GM18951 (cell line): ENCODE measurements at regions not wholly inside any gene's neighbourhood (a gene's known extent, or its start where the extent isn't known, plus 50 kb on each side); places are given as distances from the start of the nearest gene placed in this dataset.

Experiments
- POLR2A ChIP-seq: IDR thresholded peaks from 4 replicates; pipeline ENCODE4 v1.6.1; 2011; ENCODE audit warnings: mild to moderate bottlenecking; ENCODE audit not compliant: insufficient read length, insufficient read depth; ENCODE audit errors: extremely low read depth
- in situ Hi-C: fragments of 300-500 bp; cut with MboI; formaldehyde crosslinking; loops from one replicate; pipeline ENCODE4 v1.12.0; 2022; ENCODE audit warnings: low sequenced_read_pairs, mixed read lengths, inconsistent platforms; ENCODE audit not compliant: unreplicated experiment

GRCh38 chr10:123305671-123306070 is 151.5 kb downstream of the BUB3 start:
- in situ Hi-C loops: no loop called here

GRCh38 chr10:123306290-123306689 is 152.1 kb downstream of the BUB3 start:
- in situ Hi-C loops: no loop called here
- no peak for TF ChIP-seq POLR2A

More at GRCh38 chr10:123305671-123306070, 151.5 kb downstream of the BUB3 start:
- TF ChIP-seq POLR2A: no peak

- TF ChIP-seq POLR2A: no peak
Observed at GRCh38 chr10:123309731-123310130, 155.5 kb downstream of the BUB3 start.

GRCh38 chr10:123316776-123317175 is 162.6 kb downstream of the BUB3 start:
- in situ Hi-C loops: no loop called here
- no peak for TF ChIP-seq POLR2A

More at GRCh38 chr10:123309731-123310130, 155.5 kb downstream of the BUB3 start:
- in situ Hi-C loops: no loop called here

- in situ Hi-C loops: no loop called here
- TF ChIP-seq POLR2A: no peak
Observed at GRCh38 chr10:123318516-123318915, 164.3 kb downstream of the BUB3 start.

GRCh38 chr10:123320091-123320490 is 165.9 kb downstream of the BUB3 start:
- in situ Hi-C loops: no loop called here
- TF ChIP-seq POLR2A: no peak

- TF ChIP-seq POLR2A: no peak
- in situ Hi-C loops: no loop called here
Observed at GRCh38 chr10:123323884-123324283, 169.7 kb downstream of the BUB3 start.

- in situ Hi-C loops: no loop called here
- no peak for TF ChIP-seq POLR2A
Observed at GRCh38 chr10:123325663-123326190, 171.5 kb downstream of the BUB3 start.

- in situ Hi-C loops: no loop called here
- no peak for TF ChIP-seq POLR2A
Observed at GRCh38 chr10:123326674-123327073, 172.5 kb downstream of the BUB3 start.

- TF ChIP-seq POLR2A: no peak
- in situ Hi-C loops: no loop called here
Observed at GRCh38 chr10:123327450-123327849, 173.2 kb downstream of the BUB3 start.

- no peak for TF ChIP-seq POLR2A
- in situ Hi-C loops: no loop called here
Observed at GRCh38 chr10:123327896-123328295, 173.7 kb downstream of the BUB3 start.

GRCh38 chr10:123331438-123331837 is 177.2 kb downstream of the BUB3 start:
- no peak for TF ChIP-seq POLR2A
- in situ Hi-C loops: no loop called here

GRCh38 chr10:123346581-123346980 is 192.4 kb downstream of the BUB3 start:
- in situ Hi-C loops: no loop called here
- no peak for TF ChIP-seq POLR2A

GRCh38 chr10:123348691-123349572 is 194.7 kb downstream of the BUB3 start:
- no peak for TF ChIP-seq POLR2A
- in situ Hi-C loops: no loop called here
